ENCODE measurements at regions not wholly inside any gene's neighbourhood (a gene's known extent, or its start where the extent isn't known, plus 50 kb on each side); places are given as distances from the start of the nearest gene placed in this dataset.
A peak's percentile ranks its signal among the peaks of the same experiment; 100 is the strongest.

DNA sequence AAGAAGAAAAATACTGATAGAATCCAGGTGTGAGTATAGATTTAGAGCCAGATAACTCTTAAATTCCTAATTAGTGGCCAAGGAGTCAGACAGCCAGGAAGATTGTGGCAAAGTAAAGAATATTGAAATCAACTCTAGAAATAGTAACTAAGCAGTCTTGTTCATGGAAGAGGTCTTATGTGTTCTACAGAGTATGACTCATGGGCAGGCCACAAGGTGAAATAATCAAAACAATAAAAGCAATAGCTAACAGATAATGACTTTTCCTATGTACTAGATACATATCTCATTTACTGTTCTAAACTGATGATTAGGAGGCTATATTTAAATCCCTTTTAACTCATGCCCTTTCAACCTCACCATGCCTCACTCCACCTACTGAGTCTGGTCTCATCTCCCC lies 227.4 kb upstream of the COL3A1 start:
- Histone ChIP-seq H3K79me2 (ENCODE audit: control insufficient read depth, insufficient read depth, low read length) (no peaks in the 10 kb centered on the region), H3K4me1 (ENCODE audit: control insufficient read depth, extremely low read depth, insufficient read depth, low read length) (no peaks in the 10 kb centered on the region), H3K9me3 (ENCODE audit: control insufficient read depth, insufficient read depth, low read depth, low read length) (no peaks in the 10 kb centered on the region), H2AFZ (ENCODE audit: low read length) (no peak overlapping the region), H4K20me1 (ENCODE audit: control insufficient read depth, extremely low read depth, insufficient read depth, low read length) (no peaks in the 10 kb centered on the region), H3K27me3 (ENCODE audit: control insufficient read depth, insufficient read depth, low read length) (no peaks in the 10 kb centered on the region), H3K9ac (ENCODE audit: insufficient read depth, low read length) (no peak overlapping the region), H3K4me2 (ENCODE audit: extremely low read depth, insufficient read depth, low read length) (no peak overlapping the region), H3K27ac (ENCODE audit: insufficient read depth, low read length) (no peak overlapping the region), H3K36me3 (ENCODE audit: control insufficient read depth, insufficient read depth, low read length) (no peaks in the 10 kb centered on the region), H3K4me3 (replicated peaks in 1 of 4; ENCODE audit: control extremely low read depth in 1 of 4, insufficient read depth in 1 of 4, low read depth in 3 of 4, low read length in 4 of 4) (no peak overlapping the region)
- peak; percentile 33 to 61 for DNase-seq (ENCODE audit: low read depth in 2 of 2)
- TF ChIP-seq, protein P1, sequence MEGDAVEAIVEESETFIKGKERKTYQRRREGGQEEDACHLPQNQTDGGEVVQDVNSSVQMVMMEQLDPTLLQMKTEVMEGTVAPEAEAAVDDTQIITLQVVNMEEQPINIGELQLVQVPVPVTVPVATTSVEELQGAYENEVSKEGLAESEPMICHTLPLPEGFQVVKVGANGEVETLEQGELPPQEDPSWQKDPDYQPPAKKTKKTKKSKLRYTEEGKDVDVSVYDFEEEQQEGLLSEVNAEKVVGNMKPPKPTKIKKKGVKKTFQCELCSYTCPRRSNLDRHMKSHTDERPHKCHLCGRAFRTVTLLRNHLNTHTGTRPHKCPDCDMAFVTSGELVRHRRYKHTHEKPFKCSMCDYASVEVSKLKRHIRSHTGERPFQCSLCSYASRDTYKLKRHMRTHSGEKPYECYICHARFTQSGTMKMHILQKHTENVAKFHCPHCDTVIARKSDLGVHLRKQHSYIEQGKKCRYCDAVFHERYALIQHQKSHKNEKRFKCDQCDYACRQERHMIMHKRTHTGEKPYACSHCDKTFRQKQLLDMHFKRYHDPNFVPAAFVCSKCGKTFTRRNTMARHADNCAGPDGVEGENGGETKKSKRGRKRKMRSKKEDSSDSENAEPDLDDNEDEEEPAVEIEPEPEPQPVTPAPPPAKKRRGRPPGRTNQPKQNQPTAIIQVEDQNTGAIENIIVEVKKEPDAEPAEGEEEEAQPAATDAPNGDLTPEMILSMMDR (conservative IDR thresholded peaks at IDR 0.05 in 1 of 2, IDR thresholded peaks at IDR 0.05 in 1 of 2; ENCODE audit: low read depth in 1 of 2, low read length in 2 of 2), result no peak
- TF ChIP-seq EZH2 (IDR thresholded peaks at IDR 0.05; ENCODE audit: low read length, missing control alignments), result no peak

DNA sequence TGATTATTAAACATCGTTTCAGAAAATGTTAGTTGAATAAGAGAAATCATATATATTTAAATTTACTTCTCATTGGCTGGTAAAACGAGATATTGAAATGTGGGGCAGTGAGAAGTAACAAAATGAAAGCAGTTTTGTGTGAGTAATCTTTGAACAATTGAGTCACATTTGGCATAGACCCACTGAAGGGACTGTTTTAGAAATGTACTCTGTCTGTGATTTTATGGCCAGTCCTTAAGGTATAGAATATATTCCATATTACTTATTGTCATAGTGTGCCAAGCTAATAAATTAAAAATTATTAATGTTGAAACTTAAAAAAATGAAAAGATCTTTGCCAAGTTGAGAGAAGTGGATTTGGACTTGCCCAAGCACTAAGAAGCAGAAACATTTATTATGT lies 222.4 kb upstream of the COL3A1 start:
- no peaks in the 10 kb centered on the region for H3K27me3 ChIP-seq (ENCODE audit: control insufficient read depth, insufficient read depth, low read length)
- H3K9ac ChIP-seq (ENCODE audit: insufficient read depth, low read length), result no peak overlapping the region
- H3K4me3 ChIP-seq (replicated peaks in 1 of 4; ENCODE audit: control extremely low read depth in 1 of 4, insufficient read depth in 1 of 4, low read depth in 3 of 4, low read length in 4 of 4), result no peak overlapping the region
- no peak for DNase-seq (ENCODE audit: low read depth in 2 of 2)
- TF ChIP-seq EZH2 (IDR thresholded peaks at IDR 0.05; ENCODE audit: low read length, missing control alignments), result no peak
- TF ChIP-seq, protein P1 (conservative IDR thresholded peaks at IDR 0.05 in 1 of 2, IDR thresholded peaks at IDR 0.05 in 1 of 2; ENCODE audit: low read depth in 1 of 2, low read length in 2 of 2), result no peak
- H3K4me1 ChIP-seq (ENCODE audit: control insufficient read depth, extremely low read depth, insufficient read depth, low read length), result no peaks in the 10 kb centered on the region
- no peaks in the 10 kb centered on the region for H4K20me1 ChIP-seq (ENCODE audit: control insufficient read depth, extremely low read depth, insufficient read depth, low read length)
- no peak overlapping the region for H3K27ac ChIP-seq (ENCODE audit: insufficient read depth, low read length)
- no peak overlapping the region for H2AFZ ChIP-seq (ENCODE audit: low read length)
- no peak overlapping the region for H3K4me2 ChIP-seq (ENCODE audit: extremely low read depth, insufficient read depth, low read length)
- H3K79me2 ChIP-seq (ENCODE audit: control insufficient read depth, insufficient read depth, low read length), result no peaks in the 10 kb centered on the region
- H3K36me3 ChIP-seq (ENCODE audit: control insufficient read depth, insufficient read depth, low read length), result no peaks in the 10 kb centered on the region
- no peaks in the 10 kb centered on the region for H3K9me3 ChIP-seq (ENCODE audit: control insufficient read depth, insufficient read depth, low read depth, low read length)

DNA sequence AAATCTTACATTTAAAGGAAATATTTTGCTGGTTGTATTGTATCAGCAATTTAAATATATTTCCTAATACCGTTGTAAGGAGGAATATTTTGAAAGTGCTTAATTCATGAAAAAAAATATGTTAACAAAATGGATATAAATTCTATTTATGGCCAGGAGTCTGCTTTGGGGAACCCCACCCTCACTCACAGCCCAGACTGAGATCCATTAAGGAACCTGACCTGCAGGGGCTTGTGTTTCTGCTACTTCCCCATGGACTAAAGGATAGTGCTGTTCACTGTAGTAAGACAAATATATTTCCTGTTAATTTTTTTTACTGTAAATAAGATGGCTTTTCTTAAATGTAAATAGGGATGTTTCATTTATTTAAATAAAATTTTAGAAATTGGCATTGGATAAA lies 221.9 kb upstream of the COL3A1 start:
- Histone ChIP-seq H2AFZ (ENCODE audit: low read length) (no peak overlapping the region), H3K9ac (ENCODE audit: insufficient read depth, low read length) (no peak overlapping the region), H3K4me2 (ENCODE audit: extremely low read depth, insufficient read depth, low read length) (no peak overlapping the region), H3K9me3 (ENCODE audit: control insufficient read depth, insufficient read depth, low read depth, low read length) (no peaks in the 10 kb centered on the region), H3K27me3 (ENCODE audit: control insufficient read depth, insufficient read depth, low read length) (no peaks in the 10 kb centered on the region), H3K4me1 (ENCODE audit: control insufficient read depth, extremely low read depth, insufficient read depth, low read length) (no peaks in the 10 kb centered on the region), H3K4me3 (replicated peaks in 1 of 4; ENCODE audit: control extremely low read depth in 1 of 4, insufficient read depth in 1 of 4, low read depth in 3 of 4, low read length in 4 of 4) (no peak overlapping the region), H3K27ac (ENCODE audit: insufficient read depth, low read length) (no peak overlapping the region), H3K36me3 (ENCODE audit: control insufficient read depth, insufficient read depth, low read length) (no peaks in the 10 kb centered on the region), H4K20me1 (ENCODE audit: control insufficient read depth, extremely low read depth, insufficient read depth, low read length) (no peaks in the 10 kb centered on the region), H3K79me2 (ENCODE audit: control insufficient read depth, insufficient read depth, low read length) (no peaks in the 10 kb centered on the region)
- TF ChIP-seq, protein P1 (conservative IDR thresholded peaks at IDR 0.05 in 1 of 2, IDR thresholded peaks at IDR 0.05 in 1 of 2; ENCODE audit: low read depth in 1 of 2, low read length in 2 of 2), result no peak
- no peak for TF ChIP-seq EZH2 (IDR thresholded peaks at IDR 0.05; ENCODE audit: low read length, missing control alignments)
- no peak for DNase-seq (ENCODE audit: low read depth in 2 of 2)
